Heart left ventricle (tissue), 13 donors: ENCODE measurements at regions not wholly inside any gene's neighbourhood (a gene's known extent, or its start where the extent isn't known, plus 50 kb on each side); places are given as distances from the start of the nearest gene placed in this dataset.

ENCODE experiments used
- POLR2A ChIP-seq, 2 donors: fragments of 450-650 bp; IDR thresholded peaks; one replicate each; pipeline ENCODE4 v1.6.1; 2017; ENCODE audit warnings: antibody characterized with exemption in 2 of 2, mild to moderate bottlenecking in 2 of 2, moderate library complexity in 2 of 2
- TF ChIP-seq, protein P1 (sequence below), 12 donors: fragments of 200-600 bp; sonication (generic) in 4 of 12; IDR thresholded peaks; one replicate each; pipeline versions ENCODE4 v1.5.0 to v1.8.0; 2018 to 2022; ENCODE audit warnings: antibody characterized with exemption in 12 of 12, mild to moderate bottlenecking in 5 of 12
- donor health status: ischemic (EF 13 %, LVEDD 7.1; RV severe dilation, severe dysfunction).
- donor health status: DM: no; HTN: yes; CAD: no.
- donor health status: DM: no; HTN: no; CAD: no.
- donor health status: ischemic (EF 25% LVEDD 6.9; RV normal size, moderate dysfunction).
- donor health status: ischemic (EF 25% LVEDD 5.7; RV mildly dilated, moderate dysfunction).
- donor health status: ischemic (EF 35%, LVEDD 5.7; RV mildly dilated, moderate dysfunction).
- donor health status: nonischemic (EF 11% LVEDD 7.7; RV severe dilation, severe dysfunction).
- donor health status: DM: yes; HTN: yes; CAD: no.
- donor health status: PGD.
- donor health status: ischemic (EF 29% LVEDD 5.4; RV normal size, mild dysfunction).
- donor health status: nonischemic (EF 23%, LVEDD 6.1; RV moderate dilation, normal function).

DNA sequence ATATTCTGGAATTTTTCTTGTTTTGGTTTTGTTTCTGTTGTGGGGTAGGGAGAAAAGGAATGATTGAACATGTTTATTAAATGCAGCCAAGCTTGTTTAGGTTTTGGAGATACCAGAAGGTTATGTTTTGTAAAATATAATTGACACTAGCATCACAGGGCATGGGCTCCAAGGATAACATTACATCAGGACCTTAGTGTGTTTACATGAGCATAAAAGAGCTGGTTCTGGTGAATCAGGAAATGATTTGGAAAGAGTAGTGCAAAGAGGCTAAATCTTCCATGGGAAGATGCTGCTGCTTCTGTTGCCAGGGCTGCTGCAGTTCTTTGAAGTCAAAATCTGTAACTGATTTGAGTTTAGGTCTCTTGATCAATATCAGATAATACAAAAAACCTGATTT is 118.7 kb downstream of the ETNK1 start:
- TF ChIP-seq POLR2A (IDR thresholded peaks at IDR 0.05) = no peak
- TF ChIP-seq, protein P1, sequence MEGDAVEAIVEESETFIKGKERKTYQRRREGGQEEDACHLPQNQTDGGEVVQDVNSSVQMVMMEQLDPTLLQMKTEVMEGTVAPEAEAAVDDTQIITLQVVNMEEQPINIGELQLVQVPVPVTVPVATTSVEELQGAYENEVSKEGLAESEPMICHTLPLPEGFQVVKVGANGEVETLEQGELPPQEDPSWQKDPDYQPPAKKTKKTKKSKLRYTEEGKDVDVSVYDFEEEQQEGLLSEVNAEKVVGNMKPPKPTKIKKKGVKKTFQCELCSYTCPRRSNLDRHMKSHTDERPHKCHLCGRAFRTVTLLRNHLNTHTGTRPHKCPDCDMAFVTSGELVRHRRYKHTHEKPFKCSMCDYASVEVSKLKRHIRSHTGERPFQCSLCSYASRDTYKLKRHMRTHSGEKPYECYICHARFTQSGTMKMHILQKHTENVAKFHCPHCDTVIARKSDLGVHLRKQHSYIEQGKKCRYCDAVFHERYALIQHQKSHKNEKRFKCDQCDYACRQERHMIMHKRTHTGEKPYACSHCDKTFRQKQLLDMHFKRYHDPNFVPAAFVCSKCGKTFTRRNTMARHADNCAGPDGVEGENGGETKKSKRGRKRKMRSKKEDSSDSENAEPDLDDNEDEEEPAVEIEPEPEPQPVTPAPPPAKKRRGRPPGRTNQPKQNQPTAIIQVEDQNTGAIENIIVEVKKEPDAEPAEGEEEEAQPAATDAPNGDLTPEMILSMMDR (IDR thresholded peaks at IDR 0.05) = no peak
